ENCODE measurements at regions not wholly inside any gene's neighbourhood (a gene's known extent, or its start where the extent isn't known, plus 50 kb on each side); places are given as distances from the start of the nearest gene placed in this dataset.

GRCh38 chr1:83029916-83030315 lies 969.0 kb downstream of the TTLL7 start:
- H3K9me2 ChIP-seq (ENCODE audit: low read depth, low read length) = no peaks in the 10 kb centered on the region
- no peak overlapping the region for H3K27ac ChIP-seq (ENCODE audit: low read depth, low read length, poor library complexity, severe bottlenecking)
- H3K27me3 ChIP-seq (ENCODE audit: insufficient read depth, low read length) = no peaks in the 10 kb centered on the region
- H3K9ac ChIP-seq (ENCODE audit: low read length) = no peak overlapping the region
- H3K4me1 ChIP-seq (ENCODE audit: insufficient read depth, low read length, severe bottlenecking) = no peaks in the 10 kb centered on the region
- no peak overlapping the region for H3K4me3 ChIP-seq (ENCODE audit: low read depth, low read length, poor library complexity, severe bottlenecking)
- no peak overlapping the region for H2AFZ ChIP-seq (ENCODE audit: low read length)
- H3K4me2 ChIP-seq (ENCODE audit: low read length) = no peak overlapping the region
- H3K79me2 ChIP-seq (ENCODE audit: insufficient read depth, low read length) = no peaks in the 10 kb centered on the region
- TF ChIP-seq CTCF (IDR thresholded peaks at IDR 0.05; ENCODE audit: low read length) = no peak
- no peak for TF ChIP-seq EZH2 (IDR thresholded peaks at IDR 0.05; ENCODE audit: borderline replicate concordance, low read length)
- no peaks in the 10 kb centered on the region for H3K36me3 ChIP-seq (ENCODE audit: insufficient read depth, low read length)
- no peaks in the 10 kb centered on the region for H3K9me3 ChIP-seq (ENCODE audit: low read length)
- no peaks in the 10 kb centered on the region for H3F3A ChIP-seq (ENCODE audit: insufficient read depth, low read length)
- no peaks in the 10 kb centered on the region for H4K20me1 ChIP-seq (ENCODE audit: insufficient read depth, low read length)

- H3K4me3 ChIP-seq (ENCODE audit: low read depth, low read length, poor library complexity, severe bottlenecking) = no peak overlapping the region
- H3K79me2 ChIP-seq (ENCODE audit: insufficient read depth, low read length) = no peaks in the 10 kb centered on the region
- H3K27me3 ChIP-seq (ENCODE audit: insufficient read depth, low read length) = no peaks in the 10 kb centered on the region
- H4K20me1 ChIP-seq (ENCODE audit: insufficient read depth, low read length) = no peaks in the 10 kb centered on the region
- TF ChIP-seq CTCF (IDR thresholded peaks at IDR 0.05; ENCODE audit: low read length) (no peak), EZH2 (IDR thresholded peaks at IDR 0.05; ENCODE audit: borderline replicate concordance, low read length) (no peak)
- no peak overlapping the region for H3K27ac ChIP-seq (ENCODE audit: low read depth, low read length, poor library complexity, severe bottlenecking)
- H3K9me2 ChIP-seq (ENCODE audit: low read depth, low read length) = no peaks in the 10 kb centered on the region
- H3K9ac ChIP-seq (ENCODE audit: low read length) = no peak overlapping the region
- H3K36me3 ChIP-seq (ENCODE audit: insufficient read depth, low read length) = no peaks in the 10 kb centered on the region
- H3K4me2 ChIP-seq (ENCODE audit: low read length) = no peak overlapping the region
- no peaks in the 10 kb centered on the region for H3F3A ChIP-seq (ENCODE audit: insufficient read depth, low read length)
- no peaks in the 10 kb centered on the region for H3K9me3 ChIP-seq (ENCODE audit: low read length)
- no peak overlapping the region for H2AFZ ChIP-seq (ENCODE audit: low read length)
- no peaks in the 10 kb centered on the region for H3K4me1 ChIP-seq (ENCODE audit: insufficient read depth, low read length, severe bottlenecking)
These were observed 969.9 kb downstream of the TTLL7 start for GRCh38 chr1:83029050-83029449.

GRCh38 chr1:83028467-83028866 lies 970.5 kb downstream of the TTLL7 start:
- Histone ChIP-seq H3K36me3 (ENCODE audit: insufficient read depth, low read length) (no peaks in the 10 kb centered on the region), H4K20me1 (ENCODE audit: insufficient read depth, low read length) (no peaks in the 10 kb centered on the region), H3K27ac (ENCODE audit: low read depth, low read length, poor library complexity, severe bottlenecking) (no peak overlapping the region), H3K4me3 (ENCODE audit: low read depth, low read length, poor library complexity, severe bottlenecking) (no peak overlapping the region), H3K4me2 (ENCODE audit: low read length) (no peak overlapping the region), H3K79me2 (ENCODE audit: insufficient read depth, low read length) (no peaks in the 10 kb centered on the region), H3K9ac (ENCODE audit: low read length) (no peak overlapping the region), H3F3A (ENCODE audit: insufficient read depth, low read length) (no peaks in the 10 kb centered on the region), H3K27me3 (ENCODE audit: insufficient read depth, low read length) (no peaks in the 10 kb centered on the region), H2AFZ (ENCODE audit: low read length) (no peak overlapping the region), H3K9me3 (ENCODE audit: low read length) (no peaks in the 10 kb centered on the region), H3K4me1 (ENCODE audit: insufficient read depth, low read length, severe bottlenecking) (no peaks in the 10 kb centered on the region), H3K9me2 (ENCODE audit: low read depth, low read length) (no peaks in the 10 kb centered on the region)
- TF ChIP-seq CTCF (IDR thresholded peaks at IDR 0.05; ENCODE audit: low read length) (no peak), EZH2 (IDR thresholded peaks at IDR 0.05; ENCODE audit: borderline replicate concordance, low read length) (no peak)
